ENCODE measurements at regions not wholly inside any gene's neighbourhood (a gene's known extent, or its start where the extent isn't known, plus 50 kb on each side); places are given as distances from the start of the nearest gene placed in this dataset.

DNA sequence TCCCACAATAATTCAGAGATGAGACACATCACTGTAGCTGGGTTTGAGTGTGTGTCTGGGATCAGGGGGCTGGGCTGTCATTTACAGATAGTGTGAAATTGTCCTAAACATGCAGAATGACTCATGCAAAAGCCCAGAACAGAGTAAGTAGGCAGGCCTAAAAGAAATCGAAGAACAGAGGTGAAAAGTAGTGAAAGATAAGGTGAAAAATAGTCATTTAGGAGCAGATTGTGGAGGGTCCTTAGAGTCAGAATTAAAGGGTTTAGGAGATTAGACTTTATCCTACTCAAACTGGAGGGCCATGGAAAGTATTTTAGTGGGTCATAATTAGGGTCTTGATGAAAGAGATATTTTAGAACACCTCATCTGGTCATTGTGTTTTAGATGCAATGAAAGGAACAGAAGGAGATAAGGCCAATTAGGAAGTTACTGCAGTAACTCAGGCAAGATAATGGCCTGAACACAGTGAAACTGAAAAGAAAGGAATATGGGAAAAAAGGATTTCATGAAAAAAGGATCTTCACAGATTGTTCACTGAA is 58.3 kb upstream of the NEBL start:
- no peak overlapping the region for H3K4me3 ChIP-seq (ENCODE audit: low read length)
- TF ChIP-seq, protein P1, sequence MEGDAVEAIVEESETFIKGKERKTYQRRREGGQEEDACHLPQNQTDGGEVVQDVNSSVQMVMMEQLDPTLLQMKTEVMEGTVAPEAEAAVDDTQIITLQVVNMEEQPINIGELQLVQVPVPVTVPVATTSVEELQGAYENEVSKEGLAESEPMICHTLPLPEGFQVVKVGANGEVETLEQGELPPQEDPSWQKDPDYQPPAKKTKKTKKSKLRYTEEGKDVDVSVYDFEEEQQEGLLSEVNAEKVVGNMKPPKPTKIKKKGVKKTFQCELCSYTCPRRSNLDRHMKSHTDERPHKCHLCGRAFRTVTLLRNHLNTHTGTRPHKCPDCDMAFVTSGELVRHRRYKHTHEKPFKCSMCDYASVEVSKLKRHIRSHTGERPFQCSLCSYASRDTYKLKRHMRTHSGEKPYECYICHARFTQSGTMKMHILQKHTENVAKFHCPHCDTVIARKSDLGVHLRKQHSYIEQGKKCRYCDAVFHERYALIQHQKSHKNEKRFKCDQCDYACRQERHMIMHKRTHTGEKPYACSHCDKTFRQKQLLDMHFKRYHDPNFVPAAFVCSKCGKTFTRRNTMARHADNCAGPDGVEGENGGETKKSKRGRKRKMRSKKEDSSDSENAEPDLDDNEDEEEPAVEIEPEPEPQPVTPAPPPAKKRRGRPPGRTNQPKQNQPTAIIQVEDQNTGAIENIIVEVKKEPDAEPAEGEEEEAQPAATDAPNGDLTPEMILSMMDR (conservative IDR thresholded peaks at IDR 0.05; ENCODE audit: low read depth, low read length): no peak
- no peak for DNase-seq (ENCODE audit: low read depth)

- no peak overlapping the region for H3K4me3 ChIP-seq (ENCODE audit: low read length)
- TF ChIP-seq, protein P1 (conservative IDR thresholded peaks at IDR 0.05; ENCODE audit: low read depth, low read length): no peak
- no peak for DNase-seq (ENCODE audit: low read depth)
These were observed 57.4 kb upstream of the NEBL start for GRCh38 chr10:20954519-20954918.

GRCh38 chr10:20953120-20953519 is 56.0 kb upstream of the NEBL start:
- DNase-seq (ENCODE audit: low read depth): no peak
- no peak overlapping the region for H3K4me3 ChIP-seq (ENCODE audit: low read length)
- TF ChIP-seq, protein P1 (conservative IDR thresholded peaks at IDR 0.05; ENCODE audit: low read depth, low read length): no peak

GRCh38 chr10:20949967-20950366 is 52.9 kb upstream of the NEBL start:
- TF ChIP-seq, protein P1 (conservative IDR thresholded peaks at IDR 0.05; ENCODE audit: low read depth, low read length): no peak
- DNase-seq (ENCODE audit: low read depth): no peak

GRCh38 chr10:20948686-20949327 is 51.7 kb upstream of the NEBL start:
- no peak overlapping the region for H3K4me3 ChIP-seq (ENCODE audit: low read length)
- no peak for DNase-seq (ENCODE audit: low read depth)
- TF ChIP-seq, protein P1 (conservative IDR thresholded peaks at IDR 0.05; ENCODE audit: low read depth, low read length): no peak

More at GRCh38 chr10:20949967-20950366, 52.9 kb upstream of the NEBL start:
- H3K4me3 ChIP-seq (ENCODE audit: low read length): no peak overlapping the region

All from retinal pigment epithelial cell (primary cell).